HG03558 (cell line): ENCODE measurements at regions not wholly inside any gene's neighbourhood (a gene's known extent, or its start where the extent isn't known, plus 50 kb on each side); places are given as distances from the start of the nearest gene placed in this dataset.
"Not testable (repeated sequence)": the region's sequence is repeated elsewhere in the genome, so short reads cannot be mapped to it uniquely, and the experiment has no call there.

Source experiments
- ATAC-seq: cut with Tn5 transposase; IDR thresholded peaks from one replicate; pipeline ENCODE4 v1.9.1; 2021; ENCODE audit warnings: moderate number of reproducible peaks; ENCODE audit not compliant: unreplicated experiment; ENCODE audit errors: extremely low read depth

GRCh38 chr18:37864122-37864521, 298.5 kb upstream of the CELF4 start:
- ATAC-seq, result no peak

- no peak for ATAC-seq
Measured at GRCh38 chr18:37861981-37862380, 296.4 kb upstream of the CELF4 start.

- no peak for ATAC-seq
Measured at GRCh38 chr18:37854396-37854795, 288.8 kb upstream of the CELF4 start.

- no peak for ATAC-seq
Measured at GRCh38 chr18:37853706-37854105, 288.1 kb upstream of the CELF4 start.

- no peak for ATAC-seq
Measured at GRCh38 chr18:37852464-37852863, 286.9 kb upstream of the CELF4 start.

- ATAC-seq, result no peak
Measured at GRCh38 chr18:37847544-37847943, 281.9 kb upstream of the CELF4 start.

GRCh38 chr18:37846996-37847395, 281.4 kb upstream of the CELF4 start:
- ATAC-seq, result no peak

- no peak for ATAC-seq
Measured at GRCh38 chr18:37845498-37845897, 279.9 kb upstream of the CELF4 start.

- ATAC-seq, result no peak
Measured at GRCh38 chr18:37844209-37844970, 278.8 kb upstream of the CELF4 start.

GRCh38 chr18:37838083-37838482, 272.5 kb upstream of the CELF4 start:
- no peak for ATAC-seq

GRCh38 chr18:37836071-37836970, 270.7 kb upstream of the CELF4 start:
- ATAC-seq, result no peak

GRCh38 chr18:37832010-37832695, 266.6 kb upstream of the CELF4 start:
- ATAC-seq, result not testable (repeated sequence)

- ATAC-seq, result no peak
Measured at GRCh38 chr18:37812961-37813360, 247.4 kb upstream of the CELF4 start.

- ATAC-seq, result no peak
Measured at GRCh38 chr18:37805773-37806404, 240.3 kb upstream of the CELF4 start.

- ATAC-seq, result no peak
Measured at GRCh38 chr18:37796823-37797349, 231.3 kb upstream of the CELF4 start.

- no peak for ATAC-seq
Measured at GRCh38 chr18:37787452-37787851, 221.9 kb upstream of the CELF4 start.

- no peak for ATAC-seq
Measured at GRCh38 chr18:37783771-37784170, 218.2 kb upstream of the CELF4 start.

GRCh38 chr18:37779220-37779619, 213.6 kb upstream of the CELF4 start:
- ATAC-seq, result no peak

- ATAC-seq, result no peak
Measured at GRCh38 chr18:37778417-37779165, 213.0 kb upstream of the CELF4 start.
